Heart left ventricle (tissue), 16 donors: ENCODE measurements at regions not wholly inside any gene's neighbourhood (a gene's known extent, or its start where the extent isn't known, plus 50 kb on each side); places are given as distances from the start of the nearest gene placed in this dataset.

ENCODE experiments used
- ATAC-seq, 4 donors: fragments of 200-7000 bp; cut with Tn5 transposase; one replicate each; pipeline ENCODE4 v1.9.1; 2020 to 2022; ENCODE audit warnings: moderate library complexity in 4 of 4, mild to moderate bottlenecking in 3 of 4, moderate number of reproducible peaks in 1 of 4
- DNase-seq, 5 donors: peaks; one replicate each; pipeline ENCODE4 v3.0.0-alpha.2; 2020
- H3K27ac ChIP-seq, 12 donors: fragments of 200-600 bp; sonication (generic) in 4 of 12; one replicate each; pipeline versions ENCODE4 v1.5.0 to v1.8.0; 2016 to 2022; ENCODE audit warnings: mild to moderate bottlenecking in 2 of 12
- H3K27me3 ChIP-seq, 9 donors: fragments of 200-600 bp; sonication (generic) in 2 of 9; one replicate each; pipeline versions ENCODE4 v1.5.1 to v1.8.0; 2016 to 2022; ENCODE audit warnings: mild to moderate bottlenecking in 3 of 9
- H3K36me3 ChIP-seq, 9 donors: fragments of 200-600 bp; sonication (generic) in 2 of 9; one replicate each; pipeline versions ENCODE4 v1.5.0 to v1.8.0; 2018 to 2022; ENCODE audit warnings: mild to moderate bottlenecking in 2 of 9
- H3K4me1 ChIP-seq, 12 donors: fragments of 200-600 bp; sonication (generic) in 4 of 12; one replicate each; pipeline versions ENCODE4 v1.5.0 to v1.8.0; 2016 to 2022; ENCODE audit warnings: mild to moderate bottlenecking in 3 of 12
- H3K4me3 ChIP-seq, 12 donors: fragments of 200-600 bp; sonication (generic) in 4 of 12; one replicate each; pipeline versions ENCODE4 v1.5.0 to v1.8.0; 2017 to 2022; ENCODE audit warnings: mild to moderate bottlenecking in 9 of 12, moderate library complexity in 4 of 12
- H3K9me3 ChIP-seq, 12 donors: fragments of 200-600 bp; sonication (generic) in 4 of 12; one replicate each; pipeline versions ENCODE4 v1.5.0 to v1.8.0; 2016 to 2022; ENCODE audit warnings: mild to moderate bottlenecking in 1 of 12
- CTCF ChIP-seq, 12 donors: fragments of 200-600 bp; sonication (generic) in 4 of 12; IDR thresholded peaks; one replicate each; pipeline versions ENCODE4 v1.5.0 to v1.8.0; 2018 to 2022; ENCODE audit warnings: antibody characterized with exemption in 12 of 12, mild to moderate bottlenecking in 5 of 12
- POLR2A ChIP-seq, 2 donors: fragments of 450-650 bp; IDR thresholded peaks; one replicate each; pipeline ENCODE4 v1.6.1; 2017; ENCODE audit warnings: antibody characterized with exemption in 2 of 2, mild to moderate bottlenecking in 2 of 2, moderate library complexity in 2 of 2
- WGBS, 4 donors: extraction: QIAGEN DNeasy Blood & Tissue Kit in 2 of 4; methylation state at CpG; one replicate each; pipeline versions ENCODE4 v1.1.5 to v1.1.7; 2013 to 2018; 5-methylcytosine and 5-hydroxymethylcytosine counted together
- intact Hi-C, 10 donors: fragments of 100-400 bp; cut with DNase I; formaldehyde crosslinking; loops; one replicate each; pipeline versions ENCODE4 v1.11.1 to v1.14.2; 2022
- donor health status: ischemic (EF 13 %, LVEDD 7.1; RV severe dilation, severe dysfunction).
- donor health status: healthy with polysubstance abuse.
- donor health status: DM: no; HTN: yes; CAD: no.
- donor health status: DM: no; HTN: no; CAD: no.
- donor health status: ischemic (EF 25% LVEDD 6.9; RV normal size, moderate dysfunction).
- donor health status: ischemic (EF 25% LVEDD 5.7; RV mildly dilated, moderate dysfunction).
- donor health status: healthy.
- donor health status: DM: yes; HTN: yes; CAD: no.
- donor health status: ischemic (EF 35%, LVEDD 5.7; RV mildly dilated, moderate dysfunction).
- donor health status: nonischemic (EF 11% LVEDD 7.7; RV severe dilation, severe dysfunction).
- donor health status: DM: yes; HTN: yes; CAD: no.
- donor health status: PGD.
- donor health status: ischemic (EF 29% LVEDD 5.4; RV normal size, mild dysfunction).
- donor health status: nonischemic (EF 23%, LVEDD 6.1; RV moderate dilation, normal function).

- no peaks in the 10 kb centered on the region for H3K36me3 ChIP-seq
- H3K27me3 ChIP-seq, result no peaks in the 10 kb centered on the region
- no peak overlapping the region for H3K4me3 ChIP-seq
- H3K27ac ChIP-seq, result no peak overlapping the region
- no peaks in the 10 kb centered on the region for H3K4me1 ChIP-seq
- intact Hi-C loops, result no loop called here
- ATAC-seq (no peak), DNase-seq (no peak)
- no peaks in the 10 kb centered on the region for H3K9me3 ChIP-seq
- no peak for TF ChIP-seq CTCF (IDR thresholded peaks at IDR 0.05)
- no peak for TF ChIP-seq POLR2A (IDR thresholded peaks at IDR 0.05)
- WGBS, 4 donors, result 58 to 71% (median 67%) methylated on average over 1 of the region's 1 CpG
These were observed 600.2 kb downstream of the NTRK3 start for GRCh38 chr15:87656372-87656771.

DNA sequence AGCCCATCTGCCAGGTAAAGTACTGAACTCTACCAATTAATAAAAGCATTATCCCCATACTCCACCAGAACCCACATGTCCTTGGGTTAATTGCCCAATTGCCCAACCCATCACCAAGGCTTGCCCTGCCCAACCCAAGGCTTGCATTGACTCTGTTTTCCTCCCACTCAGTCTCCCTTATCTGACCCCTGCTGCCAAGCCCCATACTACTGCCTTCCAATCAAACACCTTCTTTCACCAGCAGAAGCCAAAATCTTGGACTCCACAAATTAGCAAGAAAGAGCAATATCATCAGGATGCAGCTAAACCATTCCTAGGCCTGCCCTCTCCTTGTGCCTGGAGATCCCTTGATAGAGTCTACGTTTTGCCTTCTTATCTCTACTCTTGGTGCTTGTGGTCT lies 602.9 kb downstream of the NTRK3 start:
- 67 to 89% (median 74%) methylated on average over 1 of the region's 1 CpG for WGBS, 4 donors
- no peaks in the 10 kb centered on the region for H3K9me3 ChIP-seq
- DNase-seq (no peak), ATAC-seq (no peak)
- no peaks in the 10 kb centered on the region for H3K27me3 ChIP-seq
- H3K4me3 ChIP-seq, result no peak overlapping the region
- TF ChIP-seq CTCF (IDR thresholded peaks at IDR 0.05) (no peak), POLR2A (IDR thresholded peaks at IDR 0.05) (no peak)
- no peaks in the 10 kb centered on the region for H3K36me3 ChIP-seq
- H3K27ac ChIP-seq, result no peak overlapping the region
- intact Hi-C loops, result no loop called here
- H3K4me1 ChIP-seq, result no peaks in the 10 kb centered on the region

DNA sequence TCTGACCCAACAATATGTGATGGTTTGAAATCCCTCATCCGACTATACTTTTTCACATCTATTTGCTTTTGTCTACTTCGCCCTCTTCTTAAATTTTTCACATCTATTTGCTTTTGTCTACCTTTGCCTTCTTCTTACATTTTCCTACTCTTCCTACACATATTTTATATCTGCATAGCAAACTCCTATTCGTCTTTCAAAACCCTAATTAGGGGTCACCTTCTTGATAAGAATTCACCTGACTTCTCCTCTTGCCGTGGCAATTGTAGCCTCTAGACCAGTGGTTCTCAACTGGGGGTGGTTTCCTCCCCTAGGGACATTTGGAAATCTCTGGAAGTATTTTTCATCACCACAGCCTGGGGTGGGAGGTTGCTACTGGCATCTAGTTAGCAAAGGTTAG lies 607.4 kb downstream of the NTRK3 start:
- TF ChIP-seq CTCF (IDR thresholded peaks at IDR 0.05), result no peak
- no peak for TF ChIP-seq POLR2A (IDR thresholded peaks at IDR 0.05)
- ATAC-seq, result no peak
- no peaks in the 10 kb centered on the region for H3K4me1 ChIP-seq
- WGBS, 4 donors, result 78 to 87% (median 83%) methylated on average over 4 of the region's 4 CpGs
- H3K27me3 ChIP-seq, result no peaks in the 10 kb centered on the region
- intact Hi-C loops, result no loop called here
- no peaks in the 10 kb centered on the region for H3K36me3 ChIP-seq
- DNase-seq, result no peak
- H3K9me3 ChIP-seq, result no peaks in the 10 kb centered on the region
- no peak overlapping the region for H3K4me3 ChIP-seq
- no peak overlapping the region for H3K27ac ChIP-seq

DNA sequence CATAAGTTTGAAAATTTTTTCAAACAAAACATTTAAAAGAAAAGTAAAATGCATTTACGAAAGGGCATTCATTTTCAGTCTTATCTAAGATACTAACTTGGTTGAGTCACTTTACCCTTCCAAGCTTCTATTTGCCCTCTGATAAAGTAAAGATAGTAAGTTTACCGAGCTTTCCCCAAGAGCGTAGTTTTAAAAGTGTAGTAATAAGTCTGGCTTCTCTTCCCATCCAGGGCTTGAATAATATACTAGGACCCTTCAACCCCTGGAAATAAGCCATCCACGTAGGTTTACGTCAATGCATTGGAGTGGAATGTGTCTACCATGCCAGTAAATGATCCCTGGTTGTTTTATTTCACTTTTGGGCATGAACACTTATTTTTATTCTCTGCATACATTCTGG lies 608.3 kb downstream of the NTRK3 start:
- H3K27ac ChIP-seq, result no peak overlapping the region
- DNase-seq, result no peak
- no peak for TF ChIP-seq POLR2A (IDR thresholded peaks at IDR 0.05)
- no peak for TF ChIP-seq CTCF (IDR thresholded peaks at IDR 0.05)
- H3K36me3 ChIP-seq, result no peaks in the 10 kb centered on the region
- H3K4me1 ChIP-seq, result no peaks in the 10 kb centered on the region
- no peaks in the 10 kb centered on the region for H3K27me3 ChIP-seq
- intact Hi-C loops, result no loop called here
- no peak overlapping the region for H3K4me3 ChIP-seq
- no peak for ATAC-seq
- no peaks in the 10 kb centered on the region for H3K9me3 ChIP-seq
- WGBS, 4 donors, result 46 to 56% (median 51%) methylated on average over 5 of the region's 5 CpGs
